ENCODE measurements at regions not wholly inside any gene's neighbourhood (a gene's known extent, or its start where the extent isn't known, plus 50 kb on each side); places are given as distances from the start of the nearest gene placed in this dataset.

DNA sequence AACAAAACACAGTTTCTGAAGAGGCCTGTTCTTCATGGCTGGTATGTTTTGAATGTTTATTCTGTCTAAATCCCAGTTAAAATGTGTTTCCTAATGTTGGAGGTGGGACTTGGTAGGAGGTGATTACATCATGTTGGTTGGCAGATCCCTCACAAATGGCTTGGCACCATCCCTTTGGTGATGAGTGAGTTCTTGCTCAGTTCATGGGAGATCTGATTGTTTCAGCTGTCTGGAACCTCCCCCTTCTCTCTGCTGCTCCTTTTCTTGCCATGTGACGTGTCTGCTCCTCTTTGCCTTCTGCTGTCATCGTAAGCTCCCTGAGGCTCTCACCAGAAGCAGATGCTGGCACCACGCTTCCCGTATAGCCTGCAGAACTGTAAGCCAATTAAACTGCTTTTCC, 383.6 kb upstream of the TPK1 start:
- TF ChIP-seq CTCF (IDR thresholded peaks at IDR 0.05), result no peak
- no peak for TF ChIP-seq POLR2A (IDR thresholded peaks at IDR 0.05)
- TF ChIP-seq POLR2AphosphoS5 (IDR thresholded peaks at IDR 0.05), result no peak

Measured in breast epithelium (tissue), 3 donors.